HCT116 (cell line): ENCODE measurements at regions not wholly inside any gene's neighbourhood (a gene's known extent, or its start where the extent isn't known, plus 50 kb on each side); places are given as distances from the start of the nearest gene placed in this dataset.

Experiments
- ATAC-seq: fragments of 200-7000 bp; cut with Tn5 transposase; 2 replicates; pipeline ENCODE4 v1.9.1; 2020; ENCODE audit warnings: mild to moderate bottlenecking, moderate library complexity
- BruUV-seq: library from RNA; stranded (reverse); fragments of 400-500 nt; replicated peaks from 2 replicates; lab custom pipeline; 2021; lab: Mats Ljungman, UMichigan
- CTCF ChIA-PET: fragments of 300-600 bp; sonication (Branson Sonifier 250); formaldehyde crosslinking; loops from one replicate; lab custom pipeline; 2021; ENCODE audit warnings: antibody characterized with exemption; lab: Charles Lee
- POLR2A ChIA-PET: fragments of 300-600, 350-600 bp; sonication (Branson Sonifier 250); formaldehyde crosslinking; loops from one replicate; lab custom pipeline; 2021; ENCODE audit warnings: antibody characterized with exemption; lab: Charles Lee
- RAD21 ChIA-PET, 2 experiments: fragments of 300-600 bp; sonication (Branson Sonifier 250); formaldehyde crosslinking; loops; one replicate each; lab custom pipeline; 2023; ENCODE audit warnings: low total read pairs in 2 of 2; ENCODE audit not compliant: uncharacterized antibody in 2 of 2, unreplicated experiment in 2 of 2, low non-redundant PET in 1 of 2; lab: Charles Lee
- DNase-seq: peaks from one replicate; pipeline ENCODE4 v3.0.0-alpha.2; 2010; ENCODE audit warnings: low read depth, low spot score
- H2AFZ ChIP-seq: fragments of 200-600 bp; shearing (Covaris generic), sonication (generic); 2 replicates; pipeline ENCODE4 v1.6.1; 2017; ENCODE audit warnings: low read depth, mixed run types, mixed read lengths, antibody characterized with exemption, low read length; ENCODE audit not compliant: poor library complexity, severe bottlenecking
- H3K27ac ChIP-seq: 2 replicates; pipeline ENCODE4 v1.5.1; 2012; ENCODE audit warnings: low read depth, low read length
- H3K27me3 ChIP-seq: fragments of 200-600 bp; sonication (generic); 2 replicates; pipeline ENCODE4 v1.6.1; 2016; ENCODE audit warnings: mixed run types, low read length, mixed read lengths; ENCODE audit not compliant: insufficient read depth
- H3K36me3 ChIP-seq, 2 experiments: fragments of 200-500 bp in 1 of 2; fragments of 200-600 bp in 1 of 2; sonication (Bioruptor generic) in 1 of 2; sonication (generic) in 1 of 2; 2 replicates each; pipeline versions ENCODE4 v1.5.1 to v1.6.1; 2014 to 2016; ENCODE audit warnings: low read length in 2 of 2, inconsistent platforms in 1 of 2, mixed read lengths in 1 of 2, mixed run types in 1 of 2; ENCODE audit not compliant: insufficient read depth in 2 of 2, control insufficient read depth in 1 of 2
- H3K4me1 ChIP-seq, 2 experiments: fragments of 200-600 bp in 1 of 2; sonication (generic) in 1 of 2; 2 replicates each; pipeline versions ENCODE4 v1.5.1 to v1.6.1; 2012 to 2017; ENCODE audit warnings: low read length in 2 of 2, inconsistent platforms in 1 of 2, mild to moderate bottlenecking in 1 of 2, mixed read lengths in 1 of 2, mixed run types in 1 of 2, moderate library complexity in 1 of 2; ENCODE audit not compliant: insufficient read depth in 2 of 2, control insufficient read depth in 1 of 2
- H3K4me2 ChIP-seq: fragments of 200-600 bp; sonication (generic); 2 replicates; pipeline ENCODE4 v1.6.1; 2017; ENCODE audit warnings: mixed run types, low read length, mixed read lengths
- H3K4me3 ChIP-seq, 2 experiments: fragments of 200-600 bp in 1 of 2; sonication (generic) in 1 of 2; replicated peaks in 1 of 2; 2 replicates each; pipeline ENCODE4 v1.5.1; 2011 to 2016; ENCODE audit warnings: low read length in 2 of 2, control low read depth in 1 of 2, low read depth in 1 of 2, mild to moderate bottlenecking in 1 of 2, mixed read lengths in 1 of 2, mixed run types in 1 of 2
- H3K79me2 ChIP-seq: fragments of 200-600 bp; sonication (generic); 2 replicates; pipeline ENCODE4 v1.6.1; 2017; ENCODE audit warnings: mild to moderate bottlenecking, mixed run types, low read length, moderate library complexity, mixed read lengths; ENCODE audit not compliant: insufficient read depth
- H3K9ac ChIP-seq: fragments of 200-600 bp; sonication (generic); 2 replicates; pipeline ENCODE4 v1.6.1; 2016; ENCODE audit warnings: low read length, mixed read lengths
- H3K9me2 ChIP-seq: fragments of 200-600 bp; sonication (generic), shearing (Covaris generic); 2 replicates; pipeline ENCODE4 v1.6.1; 2017; ENCODE audit warnings: mixed run types, mild to moderate bottlenecking, moderate library complexity; ENCODE audit not compliant: insufficient read depth
- H3K9me3 ChIP-seq, 2 experiments: fragments of 200-500 bp in 1 of 2; fragments of 200-600 bp in 1 of 2; sonication (Bioruptor generic) in 1 of 2; sonication (generic) in 1 of 2; 2 replicates each; pipeline ENCODE4 v1.6.1; 2014 to 2017; ENCODE audit warnings: low read length in 2 of 2, mixed read lengths in 2 of 2, inconsistent platforms in 1 of 2, low read depth in 1 of 2, mild to moderate bottlenecking in 1 of 2, mixed run types in 1 of 2, moderate library complexity in 1 of 2; ENCODE audit not compliant: control insufficient read depth in 1 of 2, insufficient read depth in 1 of 2
- H4K20me1 ChIP-seq: fragments of 200-600 bp; sonication (generic), shearing (Covaris generic); 2 replicates; pipeline ENCODE4 v1.6.1; 2017; ENCODE audit warnings: mixed run types, mild to moderate bottlenecking, moderate library complexity; ENCODE audit not compliant: insufficient read depth
- CEBPB ChIP-seq: IDR thresholded peaks from 2 replicates; pipeline ENCODE4 v1.6.1; 2012; ENCODE audit warnings: low read depth
- ELF1 ChIP-seq: IDR thresholded peaks from 2 replicates; pipeline ENCODE4 v1.6.1; 2012; ENCODE audit warnings: low read depth, borderline replicate concordance
- POLR2AphosphoS5 ChIP-seq: IDR thresholded peaks from 2 replicates; pipeline ENCODE4 v1.6.1; 2011; ENCODE audit warnings: mild to moderate bottlenecking, low read depth, low read length, moderate library complexity
- RAD21 ChIP-seq: IDR thresholded peaks from 2 replicates; pipeline ENCODE4 v1.6.1; 2012; ENCODE audit warnings: low read depth, mild to moderate bottlenecking
- REST ChIP-seq: IDR thresholded peaks from 2 replicates; pipeline ENCODE4 v1.6.1; 2012; ENCODE audit warnings: low read depth
- SIN3A ChIP-seq: IDR thresholded peaks from 2 replicates; pipeline ENCODE4 v1.6.1; 2012; ENCODE audit warnings: low read depth
- SRF ChIP-seq: IDR thresholded peaks from 2 replicates; pipeline ENCODE4 v1.6.1; 2012; ENCODE audit warnings: low read depth
- ZNF274 ChIP-seq: fragments of 200-500 bp; sonication (Bioruptor generic); IDR thresholded peaks from 2 replicates; pipeline ENCODE4 v1.6.1; 2014; ENCODE audit warnings: mild to moderate bottlenecking, low read depth, low read length, inconsistent platforms
- intact Hi-C: fragments of 100-400 bp; cut with micrococcal nuclease; formaldehyde crosslinking; loops from 2 replicates; pipeline ENCODE4 v1.10.0; 2022

GRCh38 chr7:101707587-101707986, 78.5 kb upstream of the MYL10 start:
- no peak overlapping the region for H3K9ac ChIP-seq
- TF ChIP-seq ELF1: no peak
- no peak for TF ChIP-seq CEBPB
- no peak for TF ChIP-seq REST
- TF ChIP-seq SRF: no peak
- 0 out of 2 replicates have a peak, but pooled peaks have one; percentile 5 for TF ChIP-seq RAD21
- TF ChIP-seq SIN3A: no peak
- no peak for TF ChIP-seq POLR2AphosphoS5
- TF ChIP-seq ZNF274: no peak
- H3K36me3 ChIP-seq: no peaks in the 10 kb centered on the region
- no peaks in the 10 kb centered on the region for H3K9me2 ChIP-seq
- ATAC-seq (no peak), DNase-seq (no peak)
- no peaks in the 10 kb centered on the region for H3K27me3 ChIP-seq
- RAD21 ChIA-PET: no interaction called here
- no peaks in the 10 kb centered on the region for H3K9me3 ChIP-seq
- H3K4me3 ChIP-seq: no peak overlapping the region
- intact Hi-C loops: no loop called here
- H2AFZ ChIP-seq: no peak overlapping the region
- CTCF ChIA-PET: no interaction called here
- no peaks in the 10 kb centered on the region for H3K79me2 ChIP-seq
- POLR2A ChIA-PET: no interaction called here
- no peak overlapping the region for H3K27ac ChIP-seq
- no peak overlapping the region for H3K4me2 ChIP-seq
- no TSS peak for BruUV-seq
- peaks cover 0 to 4% of the 10 kb centered on the region in 2 experiments; a peak in 2 of 4 replicates for H3K4me1 ChIP-seq
- no peaks in the 10 kb centered on the region for H4K20me1 ChIP-seq
